HEK293T (cell line): ENCODE measurements at regions not wholly inside any gene's neighbourhood (a gene's known extent, or its start where the extent isn't known, plus 50 kb on each side); places are given as distances from the start of the nearest gene placed in this dataset.

Source experiments
- ELF4 ChIP-seq: fragments of 450-650 bp; IDR thresholded peaks from 2 replicates; pipeline ENCODE4 v1.6.1; 2017; ENCODE audit warnings: antibody characterized with exemption
- FOXA1 ChIP-seq: fragments of 450-650 bp; IDR thresholded peaks from 2 replicates; pipeline ENCODE4 v1.6.1; 2016; ENCODE audit warnings: mild to moderate bottlenecking
- FOXM1 ChIP-seq: fragments of 450-650 bp; IDR thresholded peaks from 2 replicates; pipeline ENCODE4 v1.6.1; 2017; ENCODE audit warnings: mild to moderate bottlenecking, borderline replicate concordance
- TF ChIP-seq, protein P1 (sequence below): fragments of 450-650 bp; IDR thresholded peaks from 2 replicates; pipeline ENCODE4 v1.6.1; 2016

- no peak for TF ChIP-seq FOXA1
- no peak for TF ChIP-seq FOXM1
- TF ChIP-seq ELF4: no peak
- TF ChIP-seq, protein P1, sequence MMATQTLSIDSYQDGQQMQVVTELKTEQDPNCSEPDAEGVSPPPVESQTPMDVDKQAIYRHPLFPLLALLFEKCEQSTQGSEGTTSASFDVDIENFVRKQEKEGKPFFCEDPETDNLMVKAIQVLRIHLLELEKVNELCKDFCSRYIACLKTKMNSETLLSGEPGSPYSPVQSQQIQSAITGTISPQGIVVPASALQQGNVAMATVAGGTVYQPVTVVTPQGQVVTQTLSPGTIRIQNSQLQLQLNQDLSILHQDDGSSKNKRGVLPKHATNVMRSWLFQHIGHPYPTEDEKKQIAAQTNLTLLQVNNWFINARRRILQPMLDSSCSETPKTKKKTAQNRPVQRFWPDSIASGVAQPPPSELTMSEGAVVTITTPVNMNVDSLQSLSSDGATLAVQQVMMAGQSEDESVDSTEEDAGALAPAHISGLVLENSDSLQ: no peak
Observed at GRCh38 chr2:187996630-187997029, 295.0 kb upstream of the GULP1 start.
